ENCODE measurements at regions not wholly inside any gene's neighbourhood (a gene's known extent, or its start where the extent isn't known, plus 50 kb on each side); places are given as distances from the start of the nearest gene placed in this dataset.

GRCh38 chr3:17805461-17805940 lies 63.1 kb upstream of the TBC1D5 start:
- DNase-seq (ENCODE audit: low spot score), result no peak
- intact Hi-C loops (cut with DNase I), result no loop called here

GRCh38 chr3:17802950-17803349 lies 60.5 kb upstream of the TBC1D5 start:
- intact Hi-C loops (cut with DNase I), result no loop called here
- no peak for DNase-seq (ENCODE audit: low spot score)

DNA sequence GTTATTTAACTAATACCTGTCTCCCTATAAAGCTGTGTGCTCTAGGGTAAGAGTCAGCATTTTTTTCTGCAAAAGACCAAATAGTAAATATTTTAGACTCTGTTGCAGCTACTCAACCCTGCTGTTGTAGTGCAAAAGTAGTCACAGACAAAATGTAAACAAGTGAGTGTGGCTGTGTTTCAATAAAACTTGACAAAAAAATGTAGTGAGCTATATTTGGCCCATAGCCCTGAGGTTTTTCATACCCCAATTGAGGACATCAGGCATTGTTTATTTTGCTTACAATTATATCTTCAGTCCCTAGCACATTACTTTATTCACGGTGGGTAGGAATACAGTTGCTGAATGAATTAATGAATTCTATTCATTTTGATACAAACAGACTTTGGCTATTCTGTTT lies 58.7 kb upstream of the TBC1D5 start:
- DNase-seq (ENCODE audit: low spot score), result no peak
- intact Hi-C loops (cut with DNase I), result no loop called here

- intact Hi-C loops (cut with DNase I), result no loop called here
- no peak for DNase-seq (ENCODE audit: low spot score)
Measured at GRCh38 chr3:17800232-17800631, 57.8 kb upstream of the TBC1D5 start.

DNA sequence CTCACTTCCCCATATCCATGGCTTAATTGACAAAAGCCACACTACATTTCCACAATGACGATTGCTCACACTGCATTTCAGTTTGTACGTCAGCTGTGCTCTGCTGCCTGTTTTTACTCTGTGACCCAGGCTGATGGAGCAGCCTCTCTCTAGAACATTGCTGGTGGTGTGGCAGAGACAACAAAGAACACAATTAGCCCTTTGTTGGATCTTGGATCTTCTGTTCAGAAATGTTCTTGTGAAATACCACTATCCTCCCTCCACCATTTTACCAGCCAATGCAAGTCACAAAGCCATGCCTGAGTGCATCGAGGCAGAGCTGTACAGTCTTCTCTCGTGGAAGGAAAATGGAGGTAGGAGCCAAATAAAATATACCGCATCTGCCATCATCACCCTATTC lies 56.9 kb upstream of the TBC1D5 start:
- no peak for DNase-seq (ENCODE audit: low spot score)
- intact Hi-C loops (cut with DNase I), result no loop called here

GRCh38 chr3:17798000-17798399 lies 55.6 kb upstream of the TBC1D5 start:
- no peak for DNase-seq (ENCODE audit: low spot score)
- intact Hi-C loops (cut with DNase I), result no loop called here

DNA sequence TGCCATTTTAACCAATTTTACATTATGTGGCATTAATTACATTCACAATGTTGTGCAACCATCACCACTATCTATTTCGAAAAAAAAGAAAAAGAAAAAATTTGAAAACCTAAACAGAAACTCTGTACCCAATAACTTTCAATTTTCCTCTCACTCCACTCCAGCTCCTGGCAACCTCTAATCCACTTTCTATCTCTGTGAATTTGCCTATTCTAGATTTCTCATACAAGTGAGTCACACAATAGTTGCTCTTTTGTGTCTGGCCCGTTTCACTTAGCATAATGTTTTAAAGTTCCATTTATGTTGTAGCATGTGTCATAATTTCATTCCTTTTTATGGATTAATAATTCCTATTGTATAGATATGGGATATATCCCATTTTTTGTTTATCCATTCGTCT lies 53.3 kb upstream of the TBC1D5 start:
- no peak for DNase-seq (ENCODE audit: low spot score)
- intact Hi-C loops (cut with DNase I), result no loop called here

GRCh38 chr3:17795280-17795679 lies 52.8 kb upstream of the TBC1D5 start:
- no peak for DNase-seq (ENCODE audit: low spot score)
- intact Hi-C loops (cut with DNase I), result no loop called here

DNA sequence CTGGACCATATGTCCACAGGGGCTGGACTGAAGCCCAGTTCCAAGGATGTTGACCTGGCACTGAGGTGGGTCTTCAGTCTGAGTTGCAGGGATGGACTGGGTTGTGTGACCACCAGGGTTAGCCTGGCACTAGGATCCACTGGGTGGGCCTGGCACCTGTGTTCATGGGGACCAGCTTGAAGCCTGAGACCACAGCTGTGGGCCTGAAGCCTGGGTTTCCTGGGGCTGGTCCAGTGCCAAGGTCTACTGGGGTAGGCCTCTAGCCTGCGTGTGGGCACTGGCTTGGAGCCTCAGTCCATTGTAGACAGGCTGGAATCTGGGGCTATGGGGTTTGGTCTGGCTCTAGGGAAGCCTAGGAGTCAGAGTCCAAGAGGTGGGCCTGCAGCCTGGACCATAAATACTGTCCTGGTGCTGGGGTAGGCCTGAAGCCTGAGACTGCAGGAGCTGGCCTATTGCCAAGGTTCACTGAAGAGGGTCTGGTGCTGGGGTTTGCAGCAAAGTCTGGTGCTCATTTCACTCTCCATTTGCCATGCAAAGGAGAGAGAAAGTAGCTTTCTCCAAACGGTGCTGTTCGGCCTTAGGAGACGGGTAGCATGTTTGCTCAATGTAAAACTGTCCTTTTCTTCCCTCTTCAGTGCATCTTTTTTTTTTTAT lies 51.2 kb upstream of the TBC1D5 start:
- DNase-seq (ENCODE audit: low spot score), result no peak
- intact Hi-C loops (cut with DNase I), result no loop called here

Measured in posterior vena cava (tissue), 2 donors.